Ectodermal cell (in vitro differentiated cells): ENCODE measurements at regions not wholly inside any gene's neighbourhood (a gene's known extent, or its start where the extent isn't known, plus 50 kb on each side); places are given as distances from the start of the nearest gene placed in this dataset.

Source experiments
- H3K27ac ChIP-seq: 2 replicates; pipeline ENCODE4 v1.7.0; 2013; ENCODE audit warnings: mild to moderate bottlenecking, low read depth, low read length; ENCODE audit not compliant: insufficient read depth, poor library complexity, severe bottlenecking
- H3K27me3 ChIP-seq: 2 replicates; pipeline ENCODE4 v1.7.0; 2013; ENCODE audit warnings: mild to moderate bottlenecking, low read length; ENCODE audit not compliant: insufficient read depth, control insufficient read depth, poor library complexity, severe bottlenecking
- H3K36me3 ChIP-seq: one replicate; pipeline ENCODE4 v1.7.0; 2013; ENCODE audit warnings: low read length; ENCODE audit not compliant: control insufficient read depth, insufficient read depth
- H3K4me1 ChIP-seq: one replicate; pipeline ENCODE4 v1.7.0; 2013; ENCODE audit warnings: low read length; ENCODE audit not compliant: control insufficient read depth, insufficient read depth
- H3K4me3 ChIP-seq: 2 replicates; pipeline ENCODE4 v1.7.0; 2013; ENCODE audit warnings: low read depth, low read length, control low read depth; ENCODE audit not compliant: insufficient read depth
- H3K9me3 ChIP-seq: 2 replicates; pipeline ENCODE4 v1.7.0; 2013; ENCODE audit warnings: mild to moderate bottlenecking, low read length, moderate library complexity; ENCODE audit not compliant: control insufficient read depth
- WGBS, 2 experiments: methylation state at CpG; one replicate each; pipeline ENCODE4 v1.1.7; 2013; ENCODE audit warnings: missing lambda C conversion rate in 2 of 2; 5-methylcytosine and 5-hydroxymethylcytosine counted together

DNA sequence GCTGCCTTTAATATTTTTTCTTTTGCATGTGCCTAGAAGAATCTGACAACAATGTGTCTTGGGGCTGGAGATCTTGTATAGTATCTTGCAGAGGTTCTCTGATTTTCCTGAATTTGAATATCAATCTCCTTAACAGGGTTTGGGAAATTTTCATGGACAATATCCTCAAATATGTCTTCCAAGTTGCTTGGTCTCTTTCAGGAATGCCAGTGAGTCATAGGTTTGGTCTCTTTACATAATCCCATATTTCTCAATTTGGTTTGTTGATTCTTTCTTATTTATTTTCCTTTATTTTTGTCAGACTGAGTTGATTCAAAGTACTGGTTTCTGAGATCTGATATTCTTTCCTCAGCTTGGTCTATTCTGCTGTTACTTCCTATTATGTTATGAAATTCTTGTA, 208.7 kb upstream of the GLI3 start:
- H3K4me3 ChIP-seq: no peak overlapping the region
- no peak overlapping the region for H3K27ac ChIP-seq
- no peaks in the 10 kb centered on the region for H3K27me3 ChIP-seq
- no peaks in the 10 kb centered on the region for H3K9me3 ChIP-seq
- no peaks in the 10 kb centered on the region for H3K4me1 ChIP-seq
- no peaks in the 10 kb centered on the region for H3K36me3 ChIP-seq

DNA sequence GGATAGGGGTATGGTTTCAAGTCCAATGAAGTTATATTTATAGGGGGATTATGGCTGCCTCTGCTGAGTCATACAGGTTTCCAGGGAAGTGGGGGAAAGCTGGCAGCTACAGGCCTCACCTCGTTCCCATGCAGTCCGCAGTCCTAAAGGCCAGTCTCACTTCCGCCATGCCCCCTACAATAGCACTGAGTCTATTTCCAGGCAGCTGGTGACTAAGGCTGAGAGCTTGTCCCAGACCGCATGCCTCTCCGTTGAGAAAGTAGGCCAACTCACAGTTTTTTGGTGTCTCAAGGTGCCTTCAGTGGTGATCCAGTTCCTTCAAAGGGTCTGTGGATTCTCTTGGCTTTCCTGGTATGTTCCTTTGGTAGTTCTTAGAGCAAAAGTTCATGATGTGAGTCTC, 203.9 kb upstream of the GLI3 start:
- Histone ChIP-seq H3K9me3 (no peaks in the 10 kb centered on the region), H3K27ac (no peak overlapping the region), H3K27me3 (no peaks in the 10 kb centered on the region), H3K36me3 (no peaks in the 10 kb centered on the region), H3K4me3 (no peak overlapping the region), H3K4me1 (no peaks in the 10 kb centered on the region)
- 95 to 97% methylated on average over 5 of the region's 5 CpGs for WGBS, 2 experiments

DNA sequence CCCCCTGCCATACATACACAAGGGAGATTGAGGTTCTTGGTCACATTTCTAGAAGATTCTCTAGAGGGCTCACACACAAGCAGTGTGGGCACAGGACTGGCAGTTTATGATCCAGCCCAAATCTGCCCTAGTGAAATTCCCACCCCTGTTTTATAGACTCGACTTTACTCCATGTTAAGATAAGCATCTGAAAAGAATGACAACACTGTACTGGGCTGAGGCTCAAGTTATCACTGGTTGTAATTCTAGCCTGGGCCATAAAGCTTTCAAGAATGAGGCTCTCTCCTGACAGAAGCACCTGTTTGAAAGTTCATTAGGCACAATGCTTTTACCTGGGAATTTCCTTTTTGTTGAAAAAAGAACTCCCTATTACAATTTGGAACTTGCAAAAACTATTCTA, 195.6 kb upstream of the GLI3 start:
- Histone ChIP-seq H3K27ac (no peak overlapping the region), H3K9me3 (no peaks in the 10 kb centered on the region), H3K4me1 (no peaks in the 10 kb centered on the region), H3K27me3 (no peaks in the 10 kb centered on the region), H3K4me3 (no peak overlapping the region), H3K36me3 (no peaks in the 10 kb centered on the region)
- WGBS, 2 experiments: 75 to 90% methylated on average over 1 of the region's 1 CpG

DNA sequence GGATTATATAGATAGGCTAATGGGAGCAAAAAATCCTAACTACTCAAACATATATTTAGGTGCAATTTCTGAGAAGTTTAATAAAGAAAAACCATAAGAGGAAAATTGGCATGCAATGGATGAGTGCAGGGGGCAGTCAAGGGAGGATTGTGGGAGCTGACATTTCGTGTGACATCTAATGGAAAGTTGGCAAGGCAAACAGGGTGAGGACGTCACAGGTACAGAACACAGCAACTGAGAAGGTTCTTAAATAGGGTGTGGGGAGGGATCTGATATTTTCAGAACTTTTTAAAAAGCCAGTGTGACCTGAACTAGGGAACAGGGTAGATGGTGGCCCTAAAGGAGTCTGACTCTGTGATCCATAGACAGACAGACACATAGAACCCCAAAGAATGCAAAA, 194.9 kb upstream of the GLI3 start:
- H3K27ac ChIP-seq: no peak overlapping the region
- 84 to 88% methylated on average over 2 of the region's 2 CpGs for WGBS, 2 experiments
- no peaks in the 10 kb centered on the region for H3K9me3 ChIP-seq
- H3K27me3 ChIP-seq: no peaks in the 10 kb centered on the region
- H3K36me3 ChIP-seq: no peaks in the 10 kb centered on the region
- H3K4me3 ChIP-seq: no peak overlapping the region
- H3K4me1 ChIP-seq: no peaks in the 10 kb centered on the region

DNA sequence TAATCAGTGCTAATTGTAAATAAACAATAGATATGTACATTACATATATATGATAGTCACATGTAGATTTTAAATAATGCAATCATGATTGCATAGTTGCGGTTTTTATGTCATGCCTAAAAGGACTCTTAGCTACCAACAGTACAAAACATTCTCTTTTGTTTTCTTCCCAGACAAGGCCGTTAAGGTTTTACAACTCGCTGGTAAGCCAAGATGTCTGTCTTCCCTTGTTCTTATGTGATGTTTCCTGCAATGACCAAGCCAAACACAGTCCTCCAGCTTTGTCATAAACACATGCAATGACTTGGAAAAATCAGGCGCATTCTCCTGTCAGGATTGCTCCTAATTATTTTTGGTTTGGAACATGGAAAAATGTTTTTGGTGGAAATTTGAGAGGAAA, 192.3 kb upstream of the GLI3 start:
- 83 to 86% methylated on average over 4 of the region's 4 CpGs for WGBS, 2 experiments
- Histone ChIP-seq H3K4me1 (no peaks in the 10 kb centered on the region), H3K9me3 (no peaks in the 10 kb centered on the region), H3K27ac (no peak overlapping the region), H3K4me3 (no peak overlapping the region), H3K27me3 (no peaks in the 10 kb centered on the region), H3K36me3 (no peaks in the 10 kb centered on the region)

DNA sequence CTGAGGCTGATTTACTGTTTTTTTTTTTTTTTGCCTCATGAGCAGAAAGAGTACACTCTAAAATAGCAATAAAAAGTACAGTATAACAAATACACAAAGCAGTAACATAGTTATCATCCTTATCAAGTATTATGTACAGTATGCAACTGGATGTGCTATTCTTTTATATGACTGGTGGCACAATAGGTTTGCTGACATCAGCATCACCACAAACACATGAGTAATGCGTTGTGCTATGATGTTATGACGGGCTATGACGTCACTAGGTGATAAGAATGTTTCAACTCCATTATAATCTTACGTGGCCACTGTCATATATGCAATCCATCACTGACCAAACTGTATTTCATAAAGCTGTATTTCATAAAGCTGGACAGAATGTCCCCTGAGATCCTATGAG, 189.2 kb upstream of the GLI3 start:
- Histone ChIP-seq H3K4me3 (no peak overlapping the region), H3K9me3 (no peaks in the 10 kb centered on the region), H3K27me3 (no peaks in the 10 kb centered on the region), H3K4me1 (no peaks in the 10 kb centered on the region), H3K27ac (no peak overlapping the region), H3K36me3 (no peaks in the 10 kb centered on the region)
- WGBS, 2 experiments: 92 to 96% methylated on average over 4 of the region's 4 CpGs

DNA sequence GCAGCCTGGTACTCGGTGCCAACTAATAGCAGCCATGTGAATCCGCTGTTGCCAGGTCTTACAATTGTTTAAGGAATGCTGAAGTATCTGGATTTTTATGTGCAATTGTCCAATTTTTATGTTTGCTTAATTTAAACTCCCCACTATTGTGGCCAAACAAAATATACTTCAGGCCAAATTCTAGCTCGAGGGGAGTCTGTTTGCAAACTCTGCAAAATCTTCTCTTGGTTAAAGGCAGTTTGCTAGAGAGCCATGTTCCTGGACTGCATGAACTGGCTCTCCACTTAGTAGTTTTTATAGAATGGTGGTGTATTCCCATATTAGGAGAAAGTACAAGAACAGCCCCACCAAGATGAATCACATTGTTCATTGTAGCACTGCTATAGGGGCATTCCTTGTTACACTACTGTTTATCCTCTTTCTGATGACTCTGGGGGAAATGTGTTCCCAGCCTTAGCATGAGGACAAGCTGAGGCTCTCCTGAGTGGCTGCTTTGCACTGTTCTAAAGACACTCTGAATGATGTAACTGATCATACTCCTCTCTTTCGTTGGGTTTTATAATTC, 178.0 kb upstream of the GLI3 start:
- Histone ChIP-seq H3K27ac (no peak overlapping the region), H3K27me3 (no peaks in the 10 kb centered on the region), H3K9me3 (no peaks in the 10 kb centered on the region), H3K4me3 (no peak overlapping the region), H3K36me3 (no peaks in the 10 kb centered on the region), H3K4me1 (no peaks in the 10 kb centered on the region)
- 90 to 94% methylated on average over 4 of the region's 4 CpGs for WGBS, 2 experiments

DNA sequence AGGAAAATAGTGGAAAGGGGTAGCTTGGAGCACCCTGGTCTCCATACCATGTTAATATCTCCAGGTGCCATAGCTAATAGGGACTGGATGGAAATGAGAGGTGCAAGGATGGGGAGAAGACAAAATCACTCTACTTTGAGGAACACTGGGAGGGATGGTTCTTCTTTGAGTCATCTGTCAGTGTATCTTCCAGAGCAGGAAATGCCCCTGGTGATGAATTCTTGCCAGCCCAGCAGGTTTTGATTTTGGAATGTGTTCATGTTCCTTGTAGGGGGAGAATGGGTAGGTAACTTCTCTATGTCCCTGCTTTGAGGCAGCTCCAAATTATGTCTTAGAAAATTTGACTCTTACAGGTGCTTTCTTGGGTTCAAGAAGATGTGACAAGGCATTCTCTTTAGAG, 177.0 kb upstream of the GLI3 start:
- Histone ChIP-seq H3K4me3 (no peak overlapping the region), H3K9me3 (no peaks in the 10 kb centered on the region), H3K27ac (no peak overlapping the region), H3K36me3 (no peaks in the 10 kb centered on the region), H3K27me3 (no peaks in the 10 kb centered on the region), H3K4me1 (no peaks in the 10 kb centered on the region)

DNA sequence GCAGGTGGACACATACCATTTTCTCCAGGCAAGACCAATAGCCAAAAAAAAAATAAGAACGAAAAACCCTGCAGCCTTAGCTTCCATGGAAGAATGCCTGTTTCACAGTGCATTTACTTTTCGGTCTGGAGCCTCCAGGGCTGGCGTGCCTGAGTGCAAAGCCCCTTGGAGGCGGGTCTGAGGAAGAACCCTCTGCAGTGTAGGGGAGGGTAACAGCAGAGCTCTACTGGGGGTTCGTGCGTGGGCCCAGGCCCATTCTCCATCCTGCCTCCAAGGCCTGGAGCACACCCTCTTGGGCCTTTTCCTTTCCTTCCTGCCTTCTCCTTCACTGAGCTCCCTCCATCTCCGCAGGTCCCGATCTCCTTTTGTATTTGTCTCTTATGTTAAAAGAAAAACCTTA, 172.3 kb upstream of the GLI3 start:
- H3K4me3 ChIP-seq: no peak overlapping the region
- 84 to 90% methylated on average over 6 to 8 of the region's 8 CpGs for WGBS, 2 experiments
- no peak overlapping the region for H3K27ac ChIP-seq
- no peaks in the 10 kb centered on the region for H3K36me3 ChIP-seq
- H3K27me3 ChIP-seq: no peaks in the 10 kb centered on the region
- no peaks in the 10 kb centered on the region for H3K9me3 ChIP-seq
- H3K4me1 ChIP-seq: no peaks in the 10 kb centered on the region

DNA sequence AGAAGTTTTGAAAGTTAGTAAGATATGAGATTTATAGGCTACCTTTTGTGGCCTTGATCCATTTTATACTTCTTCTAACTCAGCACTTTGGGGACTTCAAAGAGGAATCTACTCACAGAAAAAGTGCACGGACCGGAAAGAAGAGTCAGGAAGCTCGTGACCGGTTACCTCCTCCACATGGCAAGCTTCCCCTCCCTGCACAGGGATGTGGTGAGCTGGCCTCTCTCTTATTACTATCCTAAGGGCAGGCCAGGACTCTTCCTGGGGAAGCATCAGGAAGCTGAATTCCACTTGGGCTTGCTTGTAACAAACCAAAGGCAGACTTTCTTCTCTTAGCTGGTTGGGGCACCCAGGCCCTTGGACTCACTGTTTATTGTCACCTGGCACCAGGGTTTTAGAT, 170.8 kb upstream of the GLI3 start:
- Histone ChIP-seq H3K27ac (no peak overlapping the region), H3K4me3 (no peak overlapping the region), H3K9me3 (no peaks in the 10 kb centered on the region), H3K36me3 (no peaks in the 10 kb centered on the region), H3K4me1 (no peaks in the 10 kb centered on the region), H3K27me3 (no peaks in the 10 kb centered on the region)
- WGBS, 2 experiments: 88 to 99% methylated on average over 4 of the region's 4 CpGs

DNA sequence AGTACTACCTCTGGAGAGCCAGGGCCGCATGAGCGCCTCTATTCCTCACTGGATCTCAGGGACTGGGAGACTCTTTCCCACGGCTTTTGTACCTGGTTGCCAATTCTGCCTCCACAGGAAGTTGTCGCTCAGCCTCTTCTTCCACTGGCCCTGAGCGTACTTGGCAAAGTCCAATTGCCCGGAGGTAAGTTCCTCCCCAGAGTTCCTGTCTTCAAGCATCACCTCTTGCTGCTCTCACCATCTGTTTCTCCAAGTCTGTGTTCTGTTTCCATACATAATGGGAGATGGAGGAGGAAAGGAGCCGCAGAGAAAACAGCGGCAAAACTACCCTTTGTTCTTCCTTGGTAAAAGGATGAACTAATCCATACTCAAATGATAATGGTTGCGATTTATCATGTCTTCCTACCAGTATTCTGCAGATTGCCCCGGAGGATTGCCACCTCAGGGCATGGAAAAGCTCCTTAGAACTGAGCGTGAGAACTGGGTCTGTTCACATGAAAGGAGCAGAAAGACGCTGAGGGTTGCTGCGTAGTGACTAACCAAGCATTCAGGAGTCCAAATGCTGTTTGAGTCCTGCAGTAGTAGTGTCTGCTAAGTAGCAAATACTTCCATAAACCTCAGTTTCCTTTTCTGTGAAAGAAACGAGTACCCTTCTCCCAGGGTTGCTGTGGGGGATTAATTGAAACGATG, 170.2 kb upstream of the GLI3 start:
- H3K36me3 ChIP-seq: no peaks in the 10 kb centered on the region
- H3K4me1 ChIP-seq: no peaks in the 10 kb centered on the region
- no peaks in the 10 kb centered on the region for H3K27me3 ChIP-seq
- WGBS, 2 experiments: 93 to 94% methylated on average over 15 of the region's 15 CpGs
- H3K4me3 ChIP-seq: no peak overlapping the region
- no peak overlapping the region for H3K27ac ChIP-seq
- H3K9me3 ChIP-seq: no peaks in the 10 kb centered on the region
